ENCODE measurements at regions not wholly inside any gene's neighbourhood (a gene's known extent, or its start where the extent isn't known, plus 50 kb on each side); places are given as distances from the start of the nearest gene placed in this dataset.
"Not testable (repeated sequence)": the region's sequence is repeated elsewhere in the genome, so short reads cannot be mapped to it uniquely, and the experiment has no call there.

- Histone ChIP-seq H3K9me3 (no peaks in the 10 kb centered on the region), H3K36me3 (no peaks in the 10 kb centered on the region), H3K4me3 (no peak overlapping the region), H3K27me3 (no peaks in the 10 kb centered on the region), H3K4me1 (no peaks in the 10 kb centered on the region), H3K27ac (no peak overlapping the region)
- TF ChIP-seq, protein P1, sequence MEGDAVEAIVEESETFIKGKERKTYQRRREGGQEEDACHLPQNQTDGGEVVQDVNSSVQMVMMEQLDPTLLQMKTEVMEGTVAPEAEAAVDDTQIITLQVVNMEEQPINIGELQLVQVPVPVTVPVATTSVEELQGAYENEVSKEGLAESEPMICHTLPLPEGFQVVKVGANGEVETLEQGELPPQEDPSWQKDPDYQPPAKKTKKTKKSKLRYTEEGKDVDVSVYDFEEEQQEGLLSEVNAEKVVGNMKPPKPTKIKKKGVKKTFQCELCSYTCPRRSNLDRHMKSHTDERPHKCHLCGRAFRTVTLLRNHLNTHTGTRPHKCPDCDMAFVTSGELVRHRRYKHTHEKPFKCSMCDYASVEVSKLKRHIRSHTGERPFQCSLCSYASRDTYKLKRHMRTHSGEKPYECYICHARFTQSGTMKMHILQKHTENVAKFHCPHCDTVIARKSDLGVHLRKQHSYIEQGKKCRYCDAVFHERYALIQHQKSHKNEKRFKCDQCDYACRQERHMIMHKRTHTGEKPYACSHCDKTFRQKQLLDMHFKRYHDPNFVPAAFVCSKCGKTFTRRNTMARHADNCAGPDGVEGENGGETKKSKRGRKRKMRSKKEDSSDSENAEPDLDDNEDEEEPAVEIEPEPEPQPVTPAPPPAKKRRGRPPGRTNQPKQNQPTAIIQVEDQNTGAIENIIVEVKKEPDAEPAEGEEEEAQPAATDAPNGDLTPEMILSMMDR (IDR thresholded peaks at IDR 0.05) = no peak
- no peak for TF ChIP-seq POLR2A (IDR thresholded peaks at IDR 0.05)
- intact Hi-C loops (cut with DNase I; ENCODE audit: low total_unique reads) = no loop called here
- no peak for DNase-seq
These were observed 66.1 kb upstream of the DIAPH3 start for GRCh38 chr13:60229708-60230272.

DNA sequence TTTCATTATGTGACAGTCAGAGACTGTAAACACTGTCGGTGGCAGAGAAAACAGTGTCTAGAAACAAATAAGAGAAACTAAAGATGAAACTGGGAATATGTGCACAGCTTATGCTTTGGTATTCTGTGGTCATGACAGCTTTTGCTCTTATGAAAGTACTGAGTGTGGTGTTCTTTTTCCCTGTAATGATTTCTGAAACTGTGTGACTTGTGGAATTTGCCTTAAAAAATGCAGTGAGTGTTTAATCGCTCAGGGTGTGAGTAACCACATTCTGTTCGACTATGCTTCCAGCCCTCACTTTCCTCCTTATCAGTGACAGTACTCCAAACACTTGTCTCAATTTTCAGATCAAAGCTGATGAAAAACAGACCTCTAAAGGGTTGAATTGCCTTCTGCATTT lies 66.9 kb upstream of the DIAPH3 start:
- TF ChIP-seq, protein P1 (IDR thresholded peaks at IDR 0.05) = no peak
- no peak for TF ChIP-seq POLR2A (IDR thresholded peaks at IDR 0.05)
- intact Hi-C loops (cut with DNase I; ENCODE audit: low total_unique reads) = no loop called here
- H3K4me3 ChIP-seq = no peak overlapping the region
- DNase-seq = no peak
- H3K9me3 ChIP-seq = no peaks in the 10 kb centered on the region
- H3K36me3 ChIP-seq = no peaks in the 10 kb centered on the region
- H3K4me1 ChIP-seq = no peaks in the 10 kb centered on the region
- H3K27me3 ChIP-seq = no peaks in the 10 kb centered on the region
- no peak overlapping the region for H3K27ac ChIP-seq

DNA sequence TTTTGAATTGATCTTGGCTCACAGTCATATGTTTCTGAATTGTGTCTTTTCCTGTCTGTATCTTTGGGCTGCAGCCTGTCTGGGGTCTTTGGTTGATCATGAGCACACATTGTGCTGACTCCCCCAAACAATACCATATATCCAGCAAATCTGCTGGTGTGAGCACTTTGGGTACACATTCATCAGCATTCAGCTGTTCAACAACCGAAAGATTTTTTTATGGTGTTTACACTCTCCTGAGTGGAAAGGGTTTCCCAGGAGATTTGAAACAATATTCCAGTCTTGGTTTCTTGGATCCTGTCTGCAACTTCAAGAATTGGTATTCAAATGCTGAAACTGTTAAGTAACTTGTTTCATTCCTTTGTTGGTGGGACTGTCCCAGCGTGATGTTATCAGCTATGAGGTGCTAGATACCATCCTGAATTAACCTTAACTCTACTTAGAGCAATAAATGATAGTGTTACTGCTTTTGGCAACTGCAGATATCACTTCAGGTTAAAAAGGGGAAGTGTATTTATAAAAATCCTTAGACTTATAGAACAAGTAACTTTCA lies 78.4 kb upstream of the DIAPH3 start:
- H3K36me3 ChIP-seq = no peaks in the 10 kb centered on the region
- no peaks in the 10 kb centered on the region for H3K4me1 ChIP-seq
- no peak for DNase-seq
- intact Hi-C loops (cut with DNase I; ENCODE audit: low total_unique reads) = no loop called here
- H3K9me3 ChIP-seq = no peaks in the 10 kb centered on the region
- no peak for TF ChIP-seq POLR2A (IDR thresholded peaks at IDR 0.05)
- TF ChIP-seq, protein P1 (IDR thresholded peaks at IDR 0.05) = no peak
- no peaks in the 10 kb centered on the region for H3K27me3 ChIP-seq
- no peak overlapping the region for H3K27ac ChIP-seq
- no peak overlapping the region for H3K4me3 ChIP-seq

DNA sequence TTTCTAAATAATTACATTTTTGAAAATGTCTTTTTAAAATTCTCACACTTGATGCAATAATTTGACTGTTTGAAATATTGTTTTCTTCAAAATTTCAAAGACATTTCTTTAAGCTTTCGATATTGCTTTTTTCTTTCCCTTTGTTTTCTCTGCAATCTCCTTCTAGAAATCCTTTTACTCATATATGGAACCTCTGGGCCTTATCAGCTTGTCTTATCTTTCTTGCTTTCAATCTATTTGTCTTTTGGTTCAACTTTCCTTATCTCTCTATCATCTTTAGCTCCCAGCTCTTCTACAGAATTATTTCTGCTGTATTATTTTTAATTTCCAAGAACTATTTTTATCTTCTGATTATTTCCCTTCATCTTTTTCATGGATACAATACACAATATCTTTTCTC lies 80.7 kb upstream of the DIAPH3 start:
- Histone ChIP-seq H3K4me3 (no peak overlapping the region), H3K36me3 (no peaks in the 10 kb centered on the region), H3K9me3 (no peaks in the 10 kb centered on the region), H3K27ac (no peak overlapping the region), H3K27me3 (no peaks in the 10 kb centered on the region), H3K4me1 (no peaks in the 10 kb centered on the region)
- intact Hi-C loops (cut with DNase I; ENCODE audit: low total_unique reads) = no loop called here
- TF ChIP-seq POLR2A (IDR thresholded peaks at IDR 0.05) = no peak
- TF ChIP-seq, protein P1 (IDR thresholded peaks at IDR 0.05) = no peak
- no peak for DNase-seq

DNA sequence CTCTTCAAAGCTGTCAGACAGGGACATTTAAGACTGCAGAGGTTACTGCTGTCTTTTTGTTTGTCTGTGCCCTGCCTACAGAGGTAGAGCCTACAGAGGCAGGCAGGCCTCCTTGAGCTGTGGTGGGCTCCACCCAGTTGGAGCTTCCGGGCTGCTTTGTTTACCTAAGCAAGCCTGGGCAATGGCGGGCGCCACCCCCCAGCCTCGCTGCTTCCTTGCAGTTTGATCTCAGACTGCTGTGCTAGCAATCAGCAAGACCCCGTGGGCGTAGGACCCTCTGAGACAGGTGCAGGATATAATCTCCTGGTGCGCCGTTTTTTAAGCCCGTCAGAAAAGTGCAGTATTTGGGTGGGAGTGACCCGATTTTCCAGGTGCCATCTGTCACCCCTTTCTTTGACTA lies 87.7 kb upstream of the DIAPH3 start:
- DNase-seq; H3K9me3 ChIP-seq; H3K4me3 ChIP-seq; H3K27me3 ChIP-seq; H3K4me1 ChIP-seq; intact Hi-C loops (cut with DNase I; ENCODE audit: low total_unique reads); H3K27ac ChIP-seq; H3K36me3 ChIP-seq: not testable (repeated sequence)

DNA sequence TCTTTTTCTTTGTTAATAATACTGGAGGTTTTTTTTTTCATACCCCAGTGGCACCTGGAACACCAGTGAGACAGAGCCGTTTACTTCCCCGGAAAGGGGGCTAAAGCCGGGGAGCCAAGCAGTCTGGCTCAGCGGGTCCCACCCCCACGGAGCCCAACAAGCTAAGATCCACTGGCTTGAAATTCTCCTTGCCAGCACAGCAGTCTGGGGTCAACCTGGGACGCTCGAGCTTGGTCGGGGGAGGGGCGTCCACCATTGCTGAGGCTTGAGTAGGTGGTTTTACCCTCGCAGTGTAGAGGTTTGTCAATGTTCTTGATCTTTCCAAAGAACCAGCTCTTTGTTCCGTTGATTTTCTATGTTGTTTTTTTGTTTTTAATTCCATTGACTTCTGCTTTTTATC lies 94.6 kb upstream of the DIAPH3 start:
- no peaks in the 10 kb centered on the region for H3K9me3 ChIP-seq
- no peak overlapping the region for H3K27ac ChIP-seq
- TF ChIP-seq, protein P1 (IDR thresholded peaks at IDR 0.05) = no peak
- no peak for TF ChIP-seq POLR2A (IDR thresholded peaks at IDR 0.05)

More for the DNA sequence above, 94.6 kb upstream of the DIAPH3 start:
- H3K36me3 ChIP-seq = no peaks in the 10 kb centered on the region
- DNase-seq = no peak
- H3K4me3 ChIP-seq = no peak overlapping the region
- H3K27me3 ChIP-seq = no peaks in the 10 kb centered on the region
- no peaks in the 10 kb centered on the region for H3K4me1 ChIP-seq
- intact Hi-C loops (cut with DNase I; ENCODE audit: low total_unique reads) = no loop called here
